ENCODE measurements at regions not wholly inside any gene's neighbourhood (a gene's known extent, or its start where the extent isn't known, plus 50 kb on each side); places are given as distances from the start of the nearest gene placed in this dataset.

DNA sequence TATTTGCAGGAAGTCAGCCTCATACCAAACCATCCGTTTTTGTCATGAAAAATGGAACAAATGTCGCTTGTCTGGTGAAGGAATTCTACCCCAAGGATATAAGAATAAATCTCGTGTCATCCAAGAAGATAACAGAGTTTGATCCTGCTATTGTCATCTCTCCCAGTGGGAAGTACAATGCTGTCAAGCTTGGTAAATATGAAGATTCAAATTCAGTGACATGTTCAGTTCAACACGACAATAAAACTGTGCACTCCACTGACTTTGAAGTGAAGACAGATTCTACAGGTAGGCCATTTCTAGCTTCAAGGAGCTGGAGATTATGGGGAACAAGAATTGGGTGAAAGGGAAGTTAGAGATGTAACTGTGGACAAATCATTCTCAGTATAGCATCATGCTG, 126.1 kb downstream of the DAD1 start:
- no peak for TF ChIP-seq RXRA (IDR thresholded peaks at IDR 0.05; ENCODE audit: insufficient read depth, low read depth, low read length)
- no peak for TF ChIP-seq BRCA1 (IDR thresholded peaks at IDR 0.05; ENCODE audit: low read depth, low read length)
- TF ChIP-seq TEAD4 (IDR thresholded peaks at IDR 0.05; ENCODE audit: low read depth, low read length) = no peak
- TF ChIP-seq KDM5A (IDR thresholded peaks at IDR 0.05; ENCODE audit: low read length) = no peak
- no peak for TF ChIP-seq SP2 (IDR thresholded peaks at IDR 0.05; ENCODE audit: low read length)
- no peak for TF ChIP-seq PHF8 (conservative IDR thresholded peaks at IDR 0.05; ENCODE audit: low read depth, low read length)
- no peak for TF ChIP-seq SP1 (IDR thresholded peaks at IDR 0.05; ENCODE audit: low read depth, low read length)
- TF ChIP-seq RFX5 (IDR thresholded peaks at IDR 0.05; ENCODE audit: borderline replicate concordance, low read depth, low read length) = no peak
- TF ChIP-seq HDAC6 (IDR thresholded peaks at IDR 0.05; ENCODE audit: low read depth, low read length) = no peak
- TF ChIP-seq SIN3A (conservative IDR thresholded peaks at IDR 0.05 in 1 of 2, IDR thresholded peaks at IDR 0.05 in 1 of 2; ENCODE audit: low read depth in 1 of 2, low read length in 2 of 2) = no peak
- TF ChIP-seq POLR2A (IDR thresholded peaks at IDR 0.05; ENCODE audit: control extremely low read depth in 1 of 2, low read depth in 2 of 2, low read length in 2 of 2) = no peak
- TF ChIP-seq SIRT6 (IDR thresholded peaks at IDR 0.05; ENCODE audit: low read length) = no peak
- TF ChIP-seq SUZ12 (IDR thresholded peaks at IDR 0.05; ENCODE audit: low read length) = no peak
- no peak for TF ChIP-seq ASH2L (IDR thresholded peaks at IDR 0.05; ENCODE audit: low read length)
- TF ChIP-seq TAF7 (optimal IDR thresholded peaks at IDR 0.05; ENCODE audit: borderline replicate concordance, low read depth, low read length) = no peak
- TF ChIP-seq TCF12 (IDR thresholded peaks at IDR 0.05; ENCODE audit: low read depth, low read length) = no peak
- ChIA-PET POLR2A (ENCODE audit: partially characterized antibody) (no interaction called here), CTCF (ENCODE audit: partially characterized antibody) (interaction anchor here (0.7 to 1.2 kb wide), 3 partner anchors 10 to 143 kb away, joined by 3 read pairs; no protein-coding TSS in a partner anchor)
- Histone ChIP-seq H3K14ac (ENCODE audit: insufficient read length) (no peak overlapping the region), H4K8ac (ENCODE audit: extremely low read depth, insufficient read depth, low read length) (no peak overlapping the region), H2AFZ (ENCODE audit: low read length) (no peak overlapping the region), H3K56ac (replicated peaks; ENCODE audit: insufficient read length, low read depth, low read length) (no peak overlapping the region), H3K9ac (replicated peaks in 1 of 4; ENCODE audit: extremely low read depth in 1 of 4, low read depth in 3 of 4, low read length in 3 of 4) (no peak overlapping the region), H2BK15ac (ENCODE audit: low read length) (no peak overlapping the region), H3K23me2 (ENCODE audit: low read depth, low read length) (no peaks in the 10 kb centered on the region), H3K27me3 (replicated peaks in 1 of 4; ENCODE audit: control insufficient read depth in 3 of 4, extremely low read depth in 1 of 4, insufficient read depth in 3 of 4, low read length in 3 of 4) (no peaks in the 10 kb centered on the region), H3K79me2 (ENCODE audit: control insufficient read depth in 1 of 2, insufficient read depth in 2 of 2, low read length in 2 of 2) (no peaks in the 10 kb centered on the region), H3K4me2 (ENCODE audit: insufficient read depth in 1 of 2, low read depth in 2 of 2, low read length in 2 of 2) (no peak overlapping the region), H3K36me3 (ENCODE audit: control insufficient read depth in 2 of 4, insufficient read depth in 4 of 4, low read length in 3 of 4) (no peaks in the 10 kb centered on the region), H3K9me3 (ENCODE audit: insufficient read depth in 2 of 2, low read depth in 1 of 2, low read length in 1 of 2) (no peaks in the 10 kb centered on the region), H2BK12ac (ENCODE audit: low read depth, low read length) (no peak overlapping the region), H2BK20ac (ENCODE audit: low read length) (no peak overlapping the region), H3K27ac (ENCODE audit: low read depth, low read length) (no peak overlapping the region), H4K5ac (ENCODE audit: insufficient read length, low read depth, low read length) (no peak overlapping the region), H3K4me3 (ENCODE audit: extremely low read depth in 1 of 4, insufficient read depth in 2 of 4, low read depth in 3 of 4, low read length in 4 of 4) (no peak overlapping the region), H3K4me1 (replicated peaks in 1 of 4; ENCODE audit: control insufficient read depth in 3 of 4, insufficient read depth in 4 of 4, low read length in 3 of 4) (no peaks in the 10 kb centered on the region), H3K23ac (ENCODE audit: insufficient read length) (no peak overlapping the region), H3K18ac (ENCODE audit: extremely low read depth, low read length) (no peak overlapping the region), H2BK120ac (replicated peaks; ENCODE audit: low read depth, low read length) (no peak overlapping the region), H3K79me1 (ENCODE audit: low read depth, low read length) (no peaks in the 10 kb centered on the region), H3K4ac (replicated peaks; ENCODE audit: insufficient read length, low read depth, low read length) (no peak overlapping the region), H4K91ac (replicated peaks; ENCODE audit: insufficient read length, low read length) (no peak overlapping the region), H4K20me1 (replicated peaks in 1 of 2; ENCODE audit: control insufficient read depth in 1 of 2, insufficient read depth in 2 of 2, low read length in 2 of 2) (no peaks in the 10 kb centered on the region), H2BK5ac (ENCODE audit: low read depth, low read length) (no peak overlapping the region), H2AK5ac (ENCODE audit: low read depth, low read length) (no peak overlapping the region)
- no peak for DNase-seq (ENCODE audit: low read depth in 1 of 2, low spot score in 2 of 2)
- WGBS, 2 experiments (ENCODE audit: extremely low coverage in 1 of 2, insufficient coverage in 1 of 2, insufficient read length in 1 of 2, insufficient replicate concordance in 2 of 2, low coverage in 1 of 2, low lambda C conversion rate in 2 of 2, missing lambda C conversion rate in 1 of 2) = 91% methylated on average over 4 of the region's 4 CpGs; no CpG with 5 or more reads in 1 of the 2 experiments
- FAIRE-seq = no peak
